OCI-LY1 (cell line): ENCODE measurements at regions not wholly inside any gene's neighbourhood (a gene's known extent, or its start where the extent isn't known, plus 50 kb on each side); places are given as distances from the start of the nearest gene placed in this dataset.

Experiments
- H2AFZ ChIP-seq: fragments of 200-600 bp; sonication (generic), shearing (Covaris generic); 2 replicates; pipeline ENCODE4 v1.6.0; 2014; ENCODE audit warnings: antibody characterized with exemption, mild to moderate bottlenecking, low read length
- H3F3A ChIP-seq: fragments of 200-600 bp; sonication (generic), shearing (Covaris generic); 2 replicates; pipeline ENCODE4 v1.6.0; 2014; ENCODE audit warnings: mild to moderate bottlenecking, antibody characterized with exemption, low read length, moderate library complexity; ENCODE audit not compliant: insufficient read depth
- H3K27ac ChIP-seq: fragments of 200-600 bp; sonication (generic); 2 replicates; pipeline ENCODE4 v1.5.1; 2014; ENCODE audit warnings: low read length, mixed run types, mild to moderate bottlenecking, low read depth; ENCODE audit not compliant: poor library complexity, severe bottlenecking
- H3K27me3 ChIP-seq: fragments of 200-600 bp; sonication (generic); 2 replicates; pipeline ENCODE4 v1.6.0; 2014; ENCODE audit warnings: antibody characterized with exemption, mild to moderate bottlenecking, low read length, moderate library complexity; ENCODE audit not compliant: insufficient read depth
- H3K36me3 ChIP-seq: fragments of 200-600 bp; sonication (generic); 2 replicates; pipeline ENCODE4 v1.6.1; 2014; ENCODE audit warnings: mild to moderate bottlenecking, antibody characterized with exemption, low read length, moderate library complexity, mixed read lengths; ENCODE audit not compliant: insufficient read depth
- H3K4me1 ChIP-seq: fragments of 200-600 bp; sonication (generic); 2 replicates; pipeline ENCODE4 v1.5.1; 2014; ENCODE audit warnings: mild to moderate bottlenecking, low read length, moderate library complexity; ENCODE audit not compliant: insufficient read depth, severe bottlenecking
- H3K4me2 ChIP-seq: fragments of 200-600 bp; sonication (generic), shearing (Covaris generic); 2 replicates; pipeline ENCODE4 v1.6.1; 2014; ENCODE audit warnings: low read length
- H3K4me3 ChIP-seq: fragments of 200-600 bp; sonication (generic); 2 replicates; pipeline ENCODE4 v1.5.1; 2014; ENCODE audit warnings: low read length, low read depth, mild to moderate bottlenecking, mixed read lengths; ENCODE audit not compliant: poor library complexity, severe bottlenecking
- H3K79me2 ChIP-seq: fragments of 200-600 bp; shearing (Covaris generic); 2 replicates; pipeline ENCODE4 v1.6.1; 2016; ENCODE audit warnings: mixed run types, low read length, mixed read lengths; ENCODE audit not compliant: insufficient read depth
- H3K9ac ChIP-seq: fragments of 200-600 bp; sonication (generic), shearing (Covaris generic); 2 replicates; pipeline ENCODE4 v1.6.1; 2014; ENCODE audit warnings: mild to moderate bottlenecking, low read length, mixed read lengths
- H3K9me2 ChIP-seq: fragments of 200-600 bp; sonication (generic), shearing (Covaris generic); 2 replicates; pipeline ENCODE4 v1.6.1; 2014; ENCODE audit warnings: low read depth, mild to moderate bottlenecking, low read length, mixed read lengths
- H3K9me3 ChIP-seq: fragments of 200-600 bp; shearing (Covaris generic); 2 replicates; pipeline ENCODE4 v1.6.1; 2014; ENCODE audit warnings: low read length, mixed read lengths
- H4K20me1 ChIP-seq: fragments of 200-600 bp; sonication (generic), shearing (Covaris generic); 2 replicates; pipeline ENCODE4 v1.6.0; 2016; ENCODE audit warnings: mild to moderate bottlenecking, low read length; ENCODE audit not compliant: insufficient read depth
- EZH2 ChIP-seq: fragments of 200-600 bp; sonication (generic), shearing (Covaris generic); IDR thresholded peaks from 2 replicates; pipeline ENCODE4 v1.8.0; 2017; ENCODE audit warnings: borderline replicate concordance, mixed run types, mild to moderate bottlenecking, antibody characterized with exemption, low read length, moderate library complexity, mixed read lengths
- TF ChIP-seq, protein P1 (sequence below): fragments of 200-600 bp; sonication (generic), shearing (Covaris generic); IDR thresholded peaks from 2 replicates; pipeline ENCODE4 v1.5.1; 2017; ENCODE audit warnings: mild to moderate bottlenecking, antibody characterized with exemption, low read length, moderate library complexity, mixed read lengths

DNA sequence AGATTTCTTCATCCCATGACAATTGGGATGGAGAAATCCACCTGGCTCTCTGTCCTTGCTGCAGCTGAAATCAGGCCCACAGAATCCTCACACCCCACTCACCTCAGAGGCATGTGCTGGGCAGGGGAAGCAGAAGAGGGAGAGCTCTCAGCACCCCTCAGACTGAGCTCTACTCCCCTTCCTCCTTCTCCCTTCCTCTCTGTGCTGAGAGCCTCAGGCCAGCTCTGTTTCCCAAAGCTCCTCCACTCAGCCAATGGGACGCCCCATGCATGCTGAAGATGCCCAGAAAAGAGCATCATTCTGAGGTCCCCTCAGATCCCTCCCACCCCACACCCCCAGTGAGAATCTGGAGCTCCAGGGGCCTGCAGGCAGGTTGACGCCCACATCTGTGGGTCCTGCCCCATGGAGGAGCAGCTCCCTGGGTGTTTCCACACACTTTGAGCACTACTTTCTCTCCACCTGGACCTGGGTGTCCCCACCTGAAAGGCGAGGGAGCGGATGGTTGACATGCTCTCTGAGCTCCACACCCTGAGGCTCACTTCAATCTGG, 637.7 kb upstream of the ID2 start:
- TF ChIP-seq, protein P1, sequence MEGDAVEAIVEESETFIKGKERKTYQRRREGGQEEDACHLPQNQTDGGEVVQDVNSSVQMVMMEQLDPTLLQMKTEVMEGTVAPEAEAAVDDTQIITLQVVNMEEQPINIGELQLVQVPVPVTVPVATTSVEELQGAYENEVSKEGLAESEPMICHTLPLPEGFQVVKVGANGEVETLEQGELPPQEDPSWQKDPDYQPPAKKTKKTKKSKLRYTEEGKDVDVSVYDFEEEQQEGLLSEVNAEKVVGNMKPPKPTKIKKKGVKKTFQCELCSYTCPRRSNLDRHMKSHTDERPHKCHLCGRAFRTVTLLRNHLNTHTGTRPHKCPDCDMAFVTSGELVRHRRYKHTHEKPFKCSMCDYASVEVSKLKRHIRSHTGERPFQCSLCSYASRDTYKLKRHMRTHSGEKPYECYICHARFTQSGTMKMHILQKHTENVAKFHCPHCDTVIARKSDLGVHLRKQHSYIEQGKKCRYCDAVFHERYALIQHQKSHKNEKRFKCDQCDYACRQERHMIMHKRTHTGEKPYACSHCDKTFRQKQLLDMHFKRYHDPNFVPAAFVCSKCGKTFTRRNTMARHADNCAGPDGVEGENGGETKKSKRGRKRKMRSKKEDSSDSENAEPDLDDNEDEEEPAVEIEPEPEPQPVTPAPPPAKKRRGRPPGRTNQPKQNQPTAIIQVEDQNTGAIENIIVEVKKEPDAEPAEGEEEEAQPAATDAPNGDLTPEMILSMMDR, result no peak
- TF ChIP-seq EZH2, result no peak
- Histone ChIP-seq H4K20me1 (no peaks in the 10 kb centered on the region), H3K9me3 (no peaks in the 10 kb centered on the region), H3K9me2 (no peaks in the 10 kb centered on the region), H3K4me3 (no peak overlapping the region), H3K9ac (no peak overlapping the region), H2AFZ (no peak overlapping the region), H3K79me2 (no peaks in the 10 kb centered on the region), H3K27me3 (no peaks in the 10 kb centered on the region), H3K27ac (no peak overlapping the region), H3K4me2 (no peak overlapping the region), H3K4me1 (no peaks in the 10 kb centered on the region), H3F3A (no peaks in the 10 kb centered on the region), H3K36me3 (no peaks in the 10 kb centered on the region; the same call in 1 of the 2 replicates)

DNA sequence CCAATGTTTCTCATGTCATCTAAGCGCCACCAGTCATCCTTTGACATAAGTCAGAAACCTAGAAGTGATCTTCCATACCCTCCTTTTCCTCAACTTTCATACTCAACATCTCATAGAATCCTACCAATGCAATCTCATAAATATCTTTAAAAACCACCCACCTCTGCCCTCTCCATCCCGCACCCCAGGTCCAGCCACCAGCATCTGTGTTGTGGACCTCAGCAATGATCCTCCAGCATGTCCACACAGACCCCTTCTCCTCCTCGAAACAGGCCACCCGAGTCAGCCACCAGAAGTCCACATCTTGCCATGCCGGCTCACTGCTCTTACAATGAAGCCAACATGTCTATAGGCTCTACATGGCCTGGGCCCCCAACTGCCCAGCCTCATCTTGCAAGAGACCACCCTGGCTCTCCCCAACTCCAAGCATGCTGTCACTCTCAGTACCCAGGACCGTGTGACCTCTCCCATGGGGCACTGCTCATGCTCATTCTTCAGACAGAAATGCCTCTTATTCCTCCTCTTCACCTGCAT, 636.7 kb upstream of the ID2 start:
- H3K4me1 ChIP-seq, result no peaks in the 10 kb centered on the region
- no peaks in the 10 kb centered on the region for H3K9me3 ChIP-seq
- no peaks in the 10 kb centered on the region for H3K79me2 ChIP-seq
- H3K4me2 ChIP-seq, result no peak overlapping the region
- H3K27me3 ChIP-seq, result no peaks in the 10 kb centered on the region
- H3K4me3 ChIP-seq, result no peak overlapping the region
- H2AFZ ChIP-seq, result no peak overlapping the region
- no peak overlapping the region for H3K9ac ChIP-seq
- TF ChIP-seq, protein P1, result no peak
- no peak for TF ChIP-seq EZH2
- no peaks in the 10 kb centered on the region for H3K9me2 ChIP-seq
- H4K20me1 ChIP-seq, result no peaks in the 10 kb centered on the region
- no peak overlapping the region for H3K27ac ChIP-seq
- H3K36me3 ChIP-seq, result no peaks in the 10 kb centered on the region; the same call in 1 of the 2 replicates
- no peaks in the 10 kb centered on the region for H3F3A ChIP-seq

DNA sequence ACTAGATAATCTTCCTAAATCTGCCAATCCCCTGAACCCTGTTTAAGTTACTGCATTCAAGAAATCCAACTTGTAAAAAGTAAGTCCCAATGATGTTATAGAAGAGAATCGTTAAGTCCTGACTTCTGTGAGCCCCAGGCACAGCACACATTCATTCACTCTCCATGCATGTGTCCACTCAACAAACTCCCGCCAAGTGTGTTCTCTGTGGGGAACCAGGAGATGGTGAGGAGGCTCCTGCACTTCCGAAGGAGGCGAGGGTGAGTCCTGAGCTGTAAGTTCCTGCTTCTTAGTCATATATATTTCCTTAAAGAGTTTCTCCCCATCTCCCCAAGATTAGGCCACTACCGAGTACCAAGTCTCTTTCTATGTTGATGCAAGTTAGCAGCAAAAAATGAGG, 635.0 kb upstream of the ID2 start:
- no peaks in the 10 kb centered on the region for H4K20me1 ChIP-seq
- H3K9ac ChIP-seq, result no peak overlapping the region
- no peak overlapping the region for H3K4me3 ChIP-seq
- TF ChIP-seq, protein P1, result no peak
- TF ChIP-seq EZH2, result no peak
- no peak overlapping the region for H3K27ac ChIP-seq
- H3K9me3 ChIP-seq, result no peaks in the 10 kb centered on the region
- no peaks in the 10 kb centered on the region for H3K27me3 ChIP-seq
- H3K36me3 ChIP-seq, result no peaks in the 10 kb centered on the region; the same call in 1 of the 2 replicates
- H3F3A ChIP-seq, result no peaks in the 10 kb centered on the region
- no peak overlapping the region for H2AFZ ChIP-seq
- H3K4me2 ChIP-seq, result no peak overlapping the region
- H3K79me2 ChIP-seq, result no peaks in the 10 kb centered on the region
- H3K9me2 ChIP-seq, result no peaks in the 10 kb centered on the region
- no peaks in the 10 kb centered on the region for H3K4me1 ChIP-seq
